GM12878 (cell line): ENCODE measurements at regions not wholly inside any gene's neighbourhood (a gene's known extent, or its start where the extent isn't known, plus 50 kb on each side); places are given as distances from the start of the nearest gene placed in this dataset.

Experiments
- ATAC-seq: fragments of 200-7000 bp; cut with Tn5 transposase; 3 replicates; pipeline ENCODE4 v1.9.1; 2020; ENCODE audit warnings: mild to moderate bottlenecking, moderate library complexity
- BruUV-seq: library from RNA; stranded (reverse); fragments of 400-500 nt; replicated peaks from 2 replicates; lab custom pipeline; 2021; lab: Mats Ljungman, UMichigan
- CTCF ChIA-PET: fragments of 300-600 bp; sonication (Branson Sonifier 250); formaldehyde crosslinking; extraction: SDS; loops from one replicate; lab custom pipeline; 2021; ENCODE audit warnings: inconsistent platforms; lab: Yijun Ruan, JAX
- POLR2A ChIA-PET: fragments of 350-600 bp; formaldehyde crosslinking; extraction: SDS; loops from one replicate; lab custom pipeline; 2021; ENCODE audit warnings: inconsistent platforms; lab: Charles Lee
- RAD21 ChIA-PET: fragments of 300-600 bp; sonication (Branson Sonifier 250); formaldehyde crosslinking; loops from one replicate; lab custom pipeline; 2023; ENCODE audit warnings: antibody characterized with exemption; ENCODE audit not compliant: unreplicated experiment; lab: Charles Lee
- SMC1A ChIA-PET: fragments of 300-600 bp; sonication (Branson Sonifier 250); formaldehyde crosslinking; loops from one replicate; lab custom pipeline; 2023; ENCODE audit not compliant: unreplicated experiment, uncharacterized antibody; lab: Charles Lee
- DNase-seq: peaks from one replicate; pipeline ENCODE4 v3.0.0-alpha.2; 2011; ENCODE audit warnings: low read depth, low spot score
- FAIRE-seq: peaks from 3 replicates; lab custom pipeline; 2011; peaks lifted over from hg19 to GRCh38; lab: Jason Lieb, UNC
- H2AFZ ChIP-seq: 2 replicates; pipeline ENCODE4 v1.6.0; 2011; ENCODE audit warnings: low read depth, low read length, control low read depth; ENCODE audit not compliant: control insufficient read depth
- H3K27ac ChIP-seq: 2 replicates; pipeline ENCODE4 v1.5.1; 2011; ENCODE audit warnings: control low read depth; ENCODE audit not compliant: control insufficient read depth, insufficient read depth
- H3K27me3 ChIP-seq, 2 experiments: replicated peaks in 1 of 2; 2 replicates each; pipeline versions ENCODE4 v1.6.0 to v1.6.1; 2011; ENCODE audit warnings: low read length in 1 of 2; ENCODE audit not compliant: control insufficient read depth in 2 of 2, insufficient read depth in 2 of 2
- H3K36me3 ChIP-seq, 2 experiments: 2 replicates each; pipeline ENCODE4 v1.5.1; 2011; ENCODE audit warnings: low read length in 1 of 2; ENCODE audit not compliant: control insufficient read depth in 2 of 2, insufficient read depth in 2 of 2
- H3K4me1 ChIP-seq: 2 replicates; pipeline ENCODE4 v1.6.1; 2011; ENCODE audit warnings: mild to moderate bottlenecking, low read length, moderate library complexity, mixed read lengths; ENCODE audit not compliant: control insufficient read depth, insufficient read depth
- H3K4me2 ChIP-seq: 2 replicates; pipeline ENCODE4 v1.6.0; 2011; ENCODE audit warnings: control low read depth; ENCODE audit not compliant: control insufficient read depth, insufficient read depth
- H3K4me3 ChIP-seq: fragments of 200-600 bp; sonication (generic); 2 replicates; pipeline ENCODE4 v1.5.1; 2016
- H3K79me2 ChIP-seq: 2 replicates; pipeline ENCODE4 v1.6.0; 2011; ENCODE audit warnings: low read length; ENCODE audit not compliant: control insufficient read depth, insufficient read depth
- H3K9ac ChIP-seq: 2 replicates; pipeline ENCODE4 v1.8.0; 2011; ENCODE audit warnings: low read length, control low read depth, mixed read lengths; ENCODE audit not compliant: control insufficient read depth, insufficient read depth
- H3K9me3 ChIP-seq: replicated peaks from 3 replicates; pipeline ENCODE4 v1.5.1; 2011; ENCODE audit warnings: mild to moderate bottlenecking, low read length; ENCODE audit not compliant: control insufficient read depth, insufficient read depth
- H4K20me1 ChIP-seq: 2 replicates; pipeline ENCODE4 v1.6.0; 2011; ENCODE audit not compliant: control insufficient read depth, insufficient read depth
- ASH2L ChIP-seq: fragments of 300-600, 200-600 bp; sonication (generic); IDR thresholded peaks from 2 replicates; pipeline ENCODE4 v1.6.1; 2017; ENCODE audit warnings: low read depth, mild to moderate bottlenecking, borderline replicate concordance
- CEBPB ChIP-seq, 2 experiments: fragments of 150-350 bp in 1 of 2; IDR thresholded peaks; 2 replicates each; pipeline ENCODE4 v1.6.1; 2012 to 2014; ENCODE audit warnings: low read depth in 2 of 2, low read length in 2 of 2, borderline replicate concordance in 1 of 2, inconsistent platforms in 1 of 2
- CHD4 ChIP-seq: fragments of 200-600 bp; sonication (generic); IDR thresholded peaks from 2 replicates; pipeline ENCODE4 v1.6.1; 2016; ENCODE audit warnings: mild to moderate bottlenecking
- DPF2 ChIP-seq: fragments of 450-650 bp; IDR thresholded peaks from 2 replicates; pipeline ENCODE4 v1.6.1; 2017; ENCODE audit warnings: mild to moderate bottlenecking
- EP300 ChIP-seq, 2 experiments: fragments of 150-350 bp in 1 of 2; IDR thresholded peaks; 2 replicates each; pipeline ENCODE4 v1.6.1; 2011 to 2012; ENCODE audit warnings: low read depth in 2 of 2, low read length in 2 of 2, borderline replicate concordance in 1 of 2, improper control_type of control experiment in 1 of 2, inconsistent platforms in 1 of 2; ENCODE audit not compliant: control insufficient read depth in 1 of 2
- MEF2A ChIP-seq: IDR thresholded peaks from 2 replicates; pipeline ENCODE4 v1.6.1; 2011; ENCODE audit warnings: low read depth, mild to moderate bottlenecking, low read length, moderate library complexity; ENCODE audit not compliant: insufficient read depth
- NRF1 ChIP-seq: conservative IDR thresholded peaks from 2 replicates; pipeline ENCODE4 v1.6.1; 2011; ENCODE audit warnings: mild to moderate bottlenecking, low read depth, low read length, improper control_type of control experiment
- RAD51 ChIP-seq: fragments of 450-650 bp; IDR thresholded peaks from 2 replicates; pipeline ENCODE4 v1.6.1; 2016; ENCODE audit warnings: moderate library complexity, mild to moderate bottlenecking, inconsistent platforms
- SIX5 ChIP-seq: IDR thresholded peaks from 2 replicates; pipeline ENCODE4 v1.6.1; 2011; ENCODE audit warnings: mild to moderate bottlenecking, low read depth, low read length, moderate library complexity; ENCODE audit not compliant: severe bottlenecking
- SMAD5 ChIP-seq: IDR thresholded peaks from 2 replicates; pipeline ENCODE4 v1.6.1; 2016; ENCODE audit warnings: antibody characterized with exemption, low read depth
- SREBF1 ChIP-seq: IDR thresholded peaks from 2 replicates; pipeline ENCODE4 v1.6.1; 2012; ENCODE audit warnings: mild to moderate bottlenecking, low read length
- ZSCAN29 ChIP-seq: fragments of 450-650 bp; IDR thresholded peaks from 2 replicates; pipeline ENCODE4 v1.6.1; 2017; ENCODE audit warnings: mild to moderate bottlenecking, moderate library complexity
- WGBS: methylation state at CpG from one replicate; pipeline ENCODE4 v1.1.6; 2016; ENCODE audit warnings: low lambda C conversion rate; ENCODE audit not compliant: insufficient replicate concordance, insufficient coverage; ENCODE audit errors: missing lambda C conversion rate; 5-methylcytosine and 5-hydroxymethylcytosine counted together
- in situ Hi-C: fragments of 300-500 bp; cut with MboI; formaldehyde crosslinking; loops from 9 replicates; pipeline ENCODE4 v1.14.3; 2018; ENCODE audit warnings: mixed read lengths
- intact Hi-C: fragments of 100-400 bp; cut with micrococcal nuclease; formaldehyde crosslinking; loops from one replicate; pipeline ENCODE4 v1.14.2; 2022; ENCODE audit not compliant: unreplicated experiment
- TF ChIP-seq, protein P1 (sequence below): IDR thresholded peaks from 2 replicates; pipeline ENCODE4 v1.6.1; 2011; ENCODE audit warnings: low read depth, mild to moderate bottlenecking, low read length, moderate library complexity, borderline replicate concordance; ENCODE audit errors: extremely low read depth
- TF ChIP-seq, protein P2 (sequence below): IDR thresholded peaks from 2 replicates; pipeline ENCODE4 v1.6.1; 2011; ENCODE audit warnings: borderline replicate concordance, low read depth, mild to moderate bottlenecking, moderate library complexity, mixed read lengths, low read length; ENCODE audit not compliant: insufficient read depth; ENCODE audit errors: extremely low read length
- TF ChIP-seq, protein P3 (sequence below): fragments of 450-650 bp; IDR thresholded peaks from 2 replicates; pipeline ENCODE4 v1.6.1; 2016; ENCODE audit warnings: mild to moderate bottlenecking

DNA sequence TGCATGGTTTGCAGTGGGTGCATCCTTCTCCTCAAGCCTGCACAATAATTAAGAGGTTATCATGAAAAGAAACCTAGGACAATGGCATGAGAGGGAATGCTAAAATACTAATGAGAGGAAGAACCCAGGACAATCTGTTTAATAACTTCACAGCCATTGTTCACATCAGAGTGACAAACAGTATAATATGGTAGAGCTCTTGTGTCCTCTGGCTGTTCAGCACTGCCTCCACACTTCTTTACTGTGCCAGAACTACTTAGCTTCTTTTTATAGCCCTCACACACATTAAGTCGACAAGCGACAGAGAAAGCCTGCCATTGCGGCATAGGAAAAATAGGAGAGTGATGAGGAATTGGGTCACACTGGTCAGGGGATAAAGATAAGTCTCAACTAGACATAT, 65.0 kb upstream of the MEIS2 start:
- in situ Hi-C loops: no loop called here
- Histone ChIP-seq H3K9me3 (no peaks in the 10 kb centered on the region), H3K4me3 (no peak overlapping the region), H3K9ac (no peak overlapping the region), H4K20me1 (no peaks in the 10 kb centered on the region), H3K27ac (no peak overlapping the region), H3K4me2 (no peak overlapping the region), H3K4me1 (no peaks in the 10 kb centered on the region), H3K27me3 (no peaks in the 10 kb centered on the region), H3K36me3 (no peaks in the 10 kb centered on the region), H2AFZ (no peak overlapping the region), H3K79me2 (no peaks in the 10 kb centered on the region)
- no peak for DNase-seq
- TF ChIP-seq NRF1 (no peak), SREBF1 (no peak), RAD51 (no peak), DPF2 (no peak), CHD4 (no peak), ASH2L (no peak), CEBPB (IDR thresholded peaks at IDR 0.05; ENCODE audit: borderline replicate concordance in 1 of 2, low read depth in 2 of 2, low read length in 2 of 2) (no peak), MEF2A (no peak), SIX5 (no peak), SMAD5 (no peak), EP300 (IDR thresholded peaks at IDR 0.05; ENCODE audit: borderline replicate concordance in 1 of 2, control insufficient read depth in 1 of 2, low read depth in 2 of 2, low read length in 2 of 2) (no peak), ZSCAN29 (no peak)
- TF ChIP-seq, protein P1, sequence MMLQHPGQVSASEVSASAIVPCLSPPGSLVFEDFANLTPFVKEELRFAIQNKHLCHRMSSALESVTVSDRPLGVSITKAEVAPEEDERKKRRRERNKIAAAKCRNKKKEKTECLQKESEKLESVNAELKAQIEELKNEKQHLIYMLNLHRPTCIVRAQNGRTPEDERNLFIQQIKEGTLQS: no peak
- TF ChIP-seq, protein P2, sequence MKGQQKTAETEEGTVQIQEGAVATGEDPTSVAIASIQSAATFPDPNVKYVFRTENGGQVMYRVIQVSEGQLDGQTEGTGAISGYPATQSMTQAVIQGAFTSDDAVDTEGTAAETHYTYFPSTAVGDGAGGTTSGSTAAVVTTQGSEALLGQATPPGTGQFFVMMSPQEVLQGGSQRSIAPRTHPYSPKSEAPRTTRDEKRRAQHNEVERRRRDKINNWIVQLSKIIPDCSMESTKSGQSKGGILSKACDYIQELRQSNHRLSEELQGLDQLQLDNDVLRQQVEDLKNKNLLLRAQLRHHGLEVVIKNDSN: no peak
- TF ChIP-seq, protein P3, sequence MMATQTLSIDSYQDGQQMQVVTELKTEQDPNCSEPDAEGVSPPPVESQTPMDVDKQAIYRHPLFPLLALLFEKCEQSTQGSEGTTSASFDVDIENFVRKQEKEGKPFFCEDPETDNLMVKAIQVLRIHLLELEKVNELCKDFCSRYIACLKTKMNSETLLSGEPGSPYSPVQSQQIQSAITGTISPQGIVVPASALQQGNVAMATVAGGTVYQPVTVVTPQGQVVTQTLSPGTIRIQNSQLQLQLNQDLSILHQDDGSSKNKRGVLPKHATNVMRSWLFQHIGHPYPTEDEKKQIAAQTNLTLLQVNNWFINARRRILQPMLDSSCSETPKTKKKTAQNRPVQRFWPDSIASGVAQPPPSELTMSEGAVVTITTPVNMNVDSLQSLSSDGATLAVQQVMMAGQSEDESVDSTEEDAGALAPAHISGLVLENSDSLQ: no peak
- 90% methylated on average over 3 of the region's 3 CpGs for WGBS
- no TSS peak for BruUV-seq
- no peak for ATAC-seq
- no peak for FAIRE-seq
- RAD21 ChIA-PET: no interaction called here
- POLR2A ChIA-PET: no interaction called here
- SMC1A ChIA-PET: no interaction called here
- intact Hi-C loops: no loop called here
- CTCF ChIA-PET: no interaction called here
